Activated T-helper 17 cell treated with anti-CD3 and anti-CD28 coated beads, Interleukin-2, amount 50 U/mL, for 72 hours (primary cell): ENCODE measurements at regions not wholly inside any gene's neighbourhood (a gene's known extent, or its start where the extent isn't known, plus 50 kb on each side); places are given as distances from the start of the nearest gene placed in this dataset.

Experiments used
- ATAC-seq: fragments of 150-1000 bp; cut with Tn5 transposase; replicated peaks from 2 replicates; pipeline ENCODE4 v1.10.0; 2021; ENCODE audit warnings: mild to moderate bottlenecking, moderate library complexity
- H3K27ac Mint-ChIP-seq: one replicate; pipeline ENCODE4 v1.8.0; 2022; ENCODE audit warnings: mixed read lengths
- H3K27me3 Mint-ChIP-seq: one replicate; pipeline ENCODE4 v1.8.0; 2022; ENCODE audit warnings: mixed read lengths
- H3K36me3 Mint-ChIP-seq: one replicate; pipeline ENCODE4 v1.8.0; 2022; ENCODE audit warnings: low read depth, mild to moderate bottlenecking, mixed read lengths
- H3K4me1 Mint-ChIP-seq: one replicate; pipeline ENCODE4 v1.8.0; 2022; ENCODE audit warnings: mixed read lengths
- H3K4me3 Mint-ChIP-seq: one replicate; pipeline ENCODE4 v1.8.0; 2022; ENCODE audit warnings: mild to moderate bottlenecking, mixed read lengths
- H3K9me3 Mint-ChIP-seq: one replicate; pipeline ENCODE4 v1.8.0; 2022; ENCODE audit warnings: mixed read lengths

DNA sequence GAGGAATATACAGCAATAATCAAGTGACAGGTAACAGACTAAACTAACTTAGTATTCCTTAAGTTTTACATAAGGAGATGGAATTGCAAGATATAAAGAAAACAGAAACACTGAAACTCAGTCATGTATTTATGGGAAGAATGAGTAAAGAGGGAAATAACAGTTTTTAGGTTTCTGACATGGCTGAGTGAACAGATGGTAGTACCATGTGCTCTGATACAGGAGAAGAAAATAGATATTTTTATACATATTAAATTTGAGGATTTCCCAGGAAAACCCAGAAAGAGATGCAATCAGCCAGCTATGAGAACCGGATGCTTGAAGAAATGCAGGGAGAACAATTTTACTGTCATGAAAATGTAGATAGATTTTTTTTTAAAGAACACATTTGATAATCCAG lies 669.5 kb upstream of the GRM3 start:
- Mint-ChIP-seq H3K4me1 (no peaks in the 10 kb centered on the region), H3K4me3 (no peak overlapping the region), H3K9me3 (no peaks in the 10 kb centered on the region), H3K27ac (no peak overlapping the region), H3K36me3 (no peaks in the 10 kb centered on the region), H3K27me3 (no peaks in the 10 kb centered on the region)
- ATAC-seq, result no peak

DNA sequence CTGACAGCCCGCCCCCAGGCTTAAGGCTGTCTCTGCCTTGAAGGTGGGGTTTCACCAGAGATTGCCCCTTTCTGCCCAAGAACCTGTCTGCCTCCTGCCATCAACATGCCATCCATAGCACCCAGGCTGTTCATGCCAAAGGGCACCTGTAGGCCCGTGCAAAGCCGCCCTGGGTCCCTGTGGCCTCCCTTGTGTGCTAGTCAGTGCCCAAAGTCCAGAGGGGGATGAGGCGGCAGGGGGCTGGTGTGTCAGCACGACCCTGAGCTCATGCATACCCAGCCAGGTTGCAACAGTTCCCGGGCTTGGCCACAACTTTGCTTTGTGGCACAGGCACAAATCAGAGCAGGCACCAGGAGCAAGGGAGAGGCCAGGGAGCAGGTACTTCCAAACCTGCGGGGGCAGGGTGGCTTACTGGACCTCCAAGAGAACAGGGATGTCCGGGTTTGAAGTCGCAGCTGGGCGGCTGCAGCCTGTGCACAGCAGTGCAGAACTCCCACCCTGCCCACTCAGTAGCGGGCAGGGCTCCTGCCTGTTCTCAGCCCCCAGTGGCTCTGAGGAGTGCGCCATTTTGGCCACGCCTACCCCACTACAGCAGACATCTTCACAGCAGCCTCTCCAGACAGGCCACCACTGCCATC lies 671.1 kb upstream of the GRM3 start:
- Mint-ChIP-seq H3K4me3 (no peak overlapping the region), H3K27me3 (no peaks in the 10 kb centered on the region), H3K36me3 (no peaks in the 10 kb centered on the region), H3K27ac (no peak overlapping the region), H3K9me3 (no peaks in the 10 kb centered on the region), H3K4me1 (no peaks in the 10 kb centered on the region)
- ATAC-seq, result no peak

DNA sequence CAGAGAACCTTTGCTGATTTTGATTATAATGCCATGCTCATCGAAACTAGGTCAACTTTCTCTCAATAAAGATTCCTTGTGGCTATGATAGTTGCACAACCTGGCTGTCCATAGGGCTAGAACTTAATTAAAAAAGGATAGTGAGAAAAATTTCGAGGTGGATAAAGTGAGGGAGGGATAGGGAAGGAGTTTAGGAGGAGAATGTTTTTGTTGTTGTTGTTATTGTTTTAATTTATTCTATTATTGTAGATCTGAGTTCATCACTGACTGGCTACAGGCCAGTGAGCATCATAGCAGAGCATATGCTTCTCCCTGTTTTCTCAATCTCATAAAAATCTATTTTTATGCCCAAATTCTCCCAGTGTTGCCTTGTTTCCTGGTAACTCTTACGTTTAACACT lies 688.7 kb upstream of the GRM3 start:
- no peaks in the 10 kb centered on the region for H3K4me1 Mint-ChIP-seq

DNA sequence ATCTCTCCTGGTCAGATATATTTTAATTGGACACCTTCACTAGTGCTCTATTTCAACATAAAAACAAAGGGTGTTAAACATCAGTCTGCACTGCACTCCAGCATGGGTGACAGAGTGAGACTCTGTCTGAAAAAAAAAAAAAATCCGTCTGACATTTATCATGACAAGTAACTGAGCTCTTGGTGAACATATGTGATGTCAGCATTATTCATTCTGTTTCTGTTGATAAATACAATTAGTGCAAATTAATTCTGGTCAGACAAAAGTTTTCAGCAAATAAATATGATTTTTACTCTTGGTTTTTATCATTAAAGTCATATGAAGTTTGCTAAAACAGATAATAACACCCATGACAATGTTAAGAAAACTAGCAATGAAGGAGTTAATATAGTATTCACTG lies 692.8 kb upstream of the GRM3 start:
- Mint-ChIP-seq H3K9me3 (peaks cover 32% of the 10 kb centered on the region), H3K4me1 (no peaks in the 10 kb centered on the region)

More for the DNA sequence above, 688.7 kb upstream of the GRM3 start:
- H3K27ac Mint-ChIP-seq, result no peak overlapping the region
- H3K9me3 Mint-ChIP-seq, result peaks cover 14% of the 10 kb centered on the region
- no peaks in the 10 kb centered on the region for H3K27me3 Mint-ChIP-seq
- H3K36me3 Mint-ChIP-seq, result no peaks in the 10 kb centered on the region
- no peak overlapping the region for H3K4me3 Mint-ChIP-seq
- ATAC-seq, result no peak

DNA sequence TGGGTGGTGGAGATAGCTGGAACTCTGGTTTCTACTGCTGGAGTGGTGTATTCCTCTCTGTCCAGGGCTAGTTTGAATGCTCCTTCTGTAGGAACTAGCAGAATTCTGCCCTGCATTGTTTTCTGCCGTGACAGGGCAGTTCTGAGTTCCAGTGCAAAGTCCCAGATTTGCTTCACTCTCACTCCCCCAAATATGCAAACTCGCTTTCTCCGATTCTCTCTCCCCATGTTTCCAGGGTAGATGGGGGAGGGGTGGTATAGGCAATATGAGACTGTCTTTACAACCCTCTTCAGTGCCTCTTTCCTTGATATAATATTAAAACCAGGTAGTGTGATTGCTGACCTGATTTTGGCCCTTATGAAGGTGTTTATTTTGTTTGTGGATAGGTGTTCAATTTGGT lies 693.3 kb upstream of the GRM3 start:
- H3K27ac Mint-ChIP-seq, result no peak overlapping the region
- H3K36me3 Mint-ChIP-seq, result no peaks in the 10 kb centered on the region
- H3K4me1 Mint-ChIP-seq, result no peaks in the 10 kb centered on the region
- ATAC-seq, result no peak
- no peak overlapping the region for H3K4me3 Mint-ChIP-seq
- H3K9me3 Mint-ChIP-seq, result peaks cover 33% of the 10 kb centered on the region
- H3K27me3 Mint-ChIP-seq, result no peaks in the 10 kb centered on the region

More for the DNA sequence above, 692.8 kb upstream of the GRM3 start:
- H3K27me3 Mint-ChIP-seq, result no peaks in the 10 kb centered on the region
- no peak for ATAC-seq
- H3K36me3 Mint-ChIP-seq, result no peaks in the 10 kb centered on the region
- no peak overlapping the region for H3K4me3 Mint-ChIP-seq
- H3K27ac Mint-ChIP-seq, result no peak overlapping the region

DNA sequence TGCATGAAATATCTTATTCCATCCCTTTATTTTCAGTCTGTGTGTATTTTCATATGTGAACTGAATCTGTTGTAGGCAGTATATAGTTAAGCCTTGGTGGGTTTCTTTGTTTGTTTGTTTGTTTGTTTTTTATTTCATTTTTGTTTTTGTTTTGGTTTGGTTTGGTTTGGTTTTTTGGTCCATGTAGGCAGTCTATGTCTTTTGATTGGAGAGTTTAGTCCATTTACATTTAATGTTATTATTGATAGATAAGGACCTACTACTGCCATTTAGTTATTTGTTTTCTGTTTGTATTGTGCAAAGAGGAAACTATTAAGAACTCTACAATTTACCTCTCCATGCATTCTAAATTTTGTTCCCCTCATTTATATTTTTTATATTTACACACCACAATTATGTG lies 695.9 kb upstream of the GRM3 start:
- H3K27ac Mint-ChIP-seq, result no peak overlapping the region

DNA sequence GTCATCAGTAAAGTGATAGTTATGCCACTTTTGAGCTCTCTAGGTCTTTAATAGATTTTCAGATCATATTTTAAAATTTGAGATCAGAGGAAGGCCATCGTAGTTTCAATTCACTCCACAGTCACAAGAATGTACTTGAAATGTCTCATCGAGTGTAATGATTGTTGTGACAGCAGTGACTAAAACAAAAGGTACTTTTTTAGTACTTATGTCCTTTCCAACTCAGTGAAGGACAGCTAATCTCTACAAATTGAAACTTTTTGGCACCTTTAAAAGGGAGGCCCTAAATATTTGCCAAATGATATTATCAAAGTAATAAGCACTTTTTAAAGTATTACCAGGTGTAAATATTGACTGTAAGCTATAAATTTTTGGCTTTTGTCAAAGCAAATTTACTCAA lies 702.9 kb upstream of the GRM3 start:
- Mint-ChIP-seq H3K4me1 (no peaks in the 10 kb centered on the region), H3K9me3 (peaks cover 13% of the 10 kb centered on the region), H3K4me3 (no peak overlapping the region), H3K27ac (no peak overlapping the region), H3K36me3 (no peaks in the 10 kb centered on the region), H3K27me3 (no peaks in the 10 kb centered on the region)
- ATAC-seq, result no peak

More for the DNA sequence above, 695.9 kb upstream of the GRM3 start:
- peaks cover 33% of the 10 kb centered on the region for H3K9me3 Mint-ChIP-seq
- no peak overlapping the region for H3K4me3 Mint-ChIP-seq
- no peak for ATAC-seq
- H3K4me1 Mint-ChIP-seq, result no peaks in the 10 kb centered on the region
- H3K36me3 Mint-ChIP-seq, result no peaks in the 10 kb centered on the region
- no peaks in the 10 kb centered on the region for H3K27me3 Mint-ChIP-seq

DNA sequence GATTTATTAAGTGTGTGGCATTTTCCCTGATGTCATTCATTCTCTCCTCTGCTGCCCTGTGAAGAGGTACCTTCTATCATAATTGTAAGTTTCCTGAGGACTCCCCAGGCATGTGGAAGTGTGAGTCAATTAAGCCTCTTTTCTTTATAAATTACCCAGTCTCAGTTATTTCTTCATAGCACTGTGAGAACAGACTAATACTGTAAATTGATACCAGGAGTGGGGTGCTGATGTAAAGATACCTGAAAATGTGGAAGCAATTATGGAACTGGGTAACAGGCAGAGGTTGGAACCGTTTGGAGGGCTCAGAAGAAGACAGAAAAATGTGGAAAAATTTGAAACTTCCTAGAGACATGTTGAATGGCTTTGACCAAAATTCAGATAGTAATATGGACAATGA lies 711.8 kb upstream of the GRM3 start:
- Mint-ChIP-seq H3K36me3 (no peaks in the 10 kb centered on the region), H3K4me3 (no peak overlapping the region), H3K27ac (no peak overlapping the region), H3K27me3 (no peaks in the 10 kb centered on the region), H3K9me3 (peaks cover 18% of the 10 kb centered on the region), H3K4me1 (no peaks in the 10 kb centered on the region)
- ATAC-seq, result no peak

DNA sequence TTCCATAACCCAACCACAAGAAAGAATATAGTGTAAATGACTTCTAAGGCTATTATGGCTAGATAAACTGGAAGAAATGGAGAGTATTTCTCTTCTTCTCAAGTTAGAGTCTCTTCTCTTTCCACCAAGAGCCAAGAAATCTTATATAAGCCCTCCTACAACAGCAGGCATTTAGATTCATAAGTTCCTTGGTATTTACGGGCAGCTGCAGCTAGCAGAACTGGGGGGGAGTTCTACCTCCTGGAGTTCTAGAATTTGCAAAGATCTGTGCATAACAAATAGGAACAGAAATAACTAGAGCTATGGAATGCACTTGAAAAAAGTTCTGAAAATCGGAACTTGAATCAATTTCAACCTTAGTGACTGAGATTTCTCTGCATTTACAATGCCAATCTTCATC lies 715.2 kb upstream of the GRM3 start:
- Mint-ChIP-seq H3K9me3 (peaks cover 13% of the 10 kb centered on the region), H3K4me1 (no peaks in the 10 kb centered on the region), H3K36me3 (no peaks in the 10 kb centered on the region), H3K27me3 (no peaks in the 10 kb centered on the region), H3K4me3 (no peak overlapping the region), H3K27ac (no peak overlapping the region)
- no peak for ATAC-seq

DNA sequence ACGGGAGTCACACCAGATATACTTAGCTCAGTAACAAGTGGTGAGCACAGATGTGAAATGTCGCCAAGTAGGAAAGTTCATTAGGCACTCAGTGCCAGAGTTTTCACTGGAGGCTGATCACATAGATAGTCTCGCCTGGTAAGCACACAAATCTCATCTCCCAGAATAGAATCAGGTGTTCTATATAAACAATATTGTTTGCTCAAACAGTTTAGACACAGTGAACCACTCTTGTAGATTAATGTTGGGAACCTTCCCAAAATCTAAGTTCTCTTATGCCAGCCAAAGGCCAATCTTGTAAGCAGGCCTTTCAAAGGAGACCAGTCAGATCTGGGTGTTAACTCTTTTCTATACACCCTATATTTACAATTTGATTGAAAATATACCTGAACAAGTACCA lies 716.5 kb upstream of the GRM3 start:
- Mint-ChIP-seq H3K27me3 (no peaks in the 10 kb centered on the region), H3K27ac (no peak overlapping the region)

DNA sequence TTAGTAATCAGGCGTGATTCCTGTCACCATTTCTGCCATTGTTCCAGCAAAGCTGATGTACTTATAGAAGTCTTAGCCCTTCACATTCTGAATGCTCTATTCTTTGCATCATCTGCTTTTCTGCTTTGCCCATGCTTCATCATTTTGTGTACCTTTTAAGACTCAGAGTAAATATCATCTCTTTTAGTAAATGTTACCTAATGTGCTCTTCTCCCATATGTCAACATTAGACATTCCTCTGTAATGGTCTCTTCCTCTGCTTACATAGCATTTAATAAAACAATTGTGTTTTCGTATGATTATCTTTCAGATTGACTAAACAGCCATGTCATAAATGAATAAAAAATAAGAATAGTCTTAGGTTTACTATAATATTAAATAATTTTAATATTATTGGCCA lies 719.6 kb upstream of the GRM3 start:
- Mint-ChIP-seq H3K27me3 (no peaks in the 10 kb centered on the region), H3K9me3 (peaks cover 7% of the 10 kb centered on the region), H3K4me3 (no peak overlapping the region), H3K27ac (no peak overlapping the region), H3K36me3 (no peaks in the 10 kb centered on the region), H3K4me1 (no peaks in the 10 kb centered on the region)
- no peak for ATAC-seq

More for the DNA sequence above, 716.5 kb upstream of the GRM3 start:
- Mint-ChIP-seq H3K9me3 (peaks cover 12% of the 10 kb centered on the region), H3K4me3 (no peak overlapping the region), H3K4me1 (no peaks in the 10 kb centered on the region), H3K36me3 (no peaks in the 10 kb centered on the region)
- ATAC-seq, result no peak

DNA sequence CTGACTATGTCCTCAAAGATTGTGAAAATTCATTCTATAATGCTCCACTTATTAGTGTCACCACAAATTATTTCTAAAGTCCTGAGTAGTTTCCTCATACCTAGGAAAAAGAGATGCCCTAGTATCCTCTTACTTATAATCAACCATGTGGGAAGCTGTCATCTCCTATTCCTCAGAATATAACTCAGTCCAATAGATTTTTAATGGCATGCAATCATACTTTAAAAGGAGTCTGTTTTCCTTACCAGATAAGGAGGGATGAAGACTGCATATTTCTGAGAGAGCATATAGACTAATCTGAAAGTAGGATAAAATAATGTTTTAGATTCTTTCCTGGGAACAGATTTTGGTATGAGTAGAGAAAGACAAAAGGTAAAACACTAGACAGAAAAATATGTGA lies 727.7 kb upstream of the GRM3 start:
- H3K4me1 Mint-ChIP-seq, result no peaks in the 10 kb centered on the region
- H3K4me3 Mint-ChIP-seq, result no peak overlapping the region
- H3K36me3 Mint-ChIP-seq, result no peaks in the 10 kb centered on the region
- H3K9me3 Mint-ChIP-seq, result peaks cover 15% of the 10 kb centered on the region
- H3K27me3 Mint-ChIP-seq, result no peaks in the 10 kb centered on the region
- ATAC-seq, result no peak
- H3K27ac Mint-ChIP-seq, result no peak overlapping the region

DNA sequence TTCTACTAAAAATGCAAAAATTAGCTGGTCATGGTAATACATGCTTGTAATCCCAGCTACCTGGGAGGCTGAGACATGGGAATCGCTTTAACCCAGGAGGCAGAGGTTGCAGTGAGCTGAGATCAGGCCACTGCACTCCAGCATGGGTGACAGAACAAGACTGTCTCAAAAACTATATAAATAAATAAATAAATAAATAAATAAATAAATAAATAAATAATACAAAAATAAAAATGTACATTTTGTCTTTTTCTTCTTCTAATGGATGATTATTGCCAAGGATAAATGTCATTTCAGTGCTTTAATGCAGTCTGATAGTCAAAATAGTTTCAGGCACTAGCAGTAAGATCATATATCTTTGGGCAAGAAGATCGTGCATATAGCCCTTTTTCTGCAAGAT lies 727.6 kb upstream of the SEMA3D start:
- Mint-ChIP-seq H3K9me3 (peaks cover 20% of the 10 kb centered on the region), H3K36me3 (no peaks in the 10 kb centered on the region), H3K27me3 (no peaks in the 10 kb centered on the region), H3K4me3 (no peak overlapping the region), H3K4me1 (no peaks in the 10 kb centered on the region), H3K27ac (no peak overlapping the region)
- ATAC-seq, result no peak

DNA sequence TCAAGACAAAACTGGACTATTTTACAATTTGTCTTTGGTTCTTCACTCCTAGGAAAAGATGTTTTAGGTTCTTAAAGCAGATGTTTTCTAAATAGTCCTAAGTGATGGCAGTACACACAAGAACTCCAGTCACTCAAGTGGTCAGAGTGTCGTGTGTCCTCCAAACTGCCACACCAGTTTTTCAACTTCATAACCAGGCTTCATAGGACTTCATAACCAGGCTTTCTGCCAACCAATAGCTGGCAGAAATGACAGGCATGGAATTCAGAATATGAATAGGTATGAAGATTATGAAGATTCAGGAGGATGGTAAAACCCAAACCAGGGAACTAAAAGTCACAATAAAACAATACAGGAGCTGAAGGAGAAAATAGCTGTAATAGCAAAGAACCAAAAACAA lies 721.2 kb upstream of the SEMA3D start:
- H3K4me3 Mint-ChIP-seq, result no peak overlapping the region
- no peak for ATAC-seq
- no peak overlapping the region for H3K27ac Mint-ChIP-seq
- H3K36me3 Mint-ChIP-seq, result no peaks in the 10 kb centered on the region
- H3K9me3 Mint-ChIP-seq, result peaks cover 20% of the 10 kb centered on the region
- H3K27me3 Mint-ChIP-seq, result no peaks in the 10 kb centered on the region
- H3K4me1 Mint-ChIP-seq, result no peaks in the 10 kb centered on the region

DNA sequence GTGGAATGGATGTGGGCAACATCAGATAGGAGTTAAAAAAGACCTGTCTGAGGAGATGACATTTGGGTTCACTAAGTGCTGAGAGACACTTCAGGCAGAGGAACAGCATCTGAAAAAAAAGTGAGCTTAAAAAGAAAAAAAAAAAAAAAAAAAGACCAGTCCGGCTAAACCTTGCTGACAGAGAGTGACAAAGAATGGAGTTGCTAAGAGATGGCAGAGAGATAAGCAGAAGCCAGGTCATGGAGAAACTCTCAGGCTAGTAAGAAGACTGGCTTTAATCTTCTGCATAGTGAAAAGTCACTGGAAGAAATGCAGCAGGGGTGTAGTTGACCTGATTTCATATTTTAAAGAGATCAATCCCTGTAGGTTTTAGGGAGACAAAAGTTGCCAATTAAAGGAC lies 711.1 kb upstream of the SEMA3D start:
- Mint-ChIP-seq H3K36me3 (no peaks in the 10 kb centered on the region), H3K4me1 (no peaks in the 10 kb centered on the region), H3K27ac (no peak overlapping the region), H3K4me3 (no peak overlapping the region), H3K27me3 (no peaks in the 10 kb centered on the region), H3K9me3 (peaks cover 6% of the 10 kb centered on the region)
- ATAC-seq, result no peak

DNA sequence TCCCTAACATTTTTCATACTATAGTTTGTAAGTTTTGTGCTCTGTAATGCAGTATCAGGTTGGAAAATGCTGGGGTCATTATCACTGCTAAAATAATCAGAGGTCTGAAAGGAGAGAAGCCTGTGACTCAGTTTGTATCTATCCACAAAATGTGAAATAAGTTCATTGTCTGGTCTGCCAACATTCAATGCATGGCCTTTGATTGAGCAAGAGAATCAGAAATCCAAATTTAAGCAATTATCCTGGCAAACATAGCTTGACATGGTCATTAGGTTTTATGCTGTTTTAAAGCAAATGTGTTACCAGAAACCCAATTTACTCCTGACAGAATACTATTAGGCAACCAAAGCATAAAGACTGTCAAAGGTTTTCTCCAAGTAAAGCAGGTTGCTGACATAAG lies 709.7 kb upstream of the SEMA3D start:
- no peaks in the 10 kb centered on the region for H3K36me3 Mint-ChIP-seq
- H3K4me3 Mint-ChIP-seq, result no peak overlapping the region
- no peaks in the 10 kb centered on the region for H3K4me1 Mint-ChIP-seq
- no peak for ATAC-seq
- H3K27me3 Mint-ChIP-seq, result no peaks in the 10 kb centered on the region
- peaks cover 6% of the 10 kb centered on the region for H3K9me3 Mint-ChIP-seq
- H3K27ac Mint-ChIP-seq, result no peak overlapping the region
